ENCODE measurements at regions not wholly inside any gene's neighbourhood (a gene's known extent, or its start where the extent isn't known, plus 50 kb on each side); places are given as distances from the start of the nearest gene placed in this dataset.
"Not testable (repeated sequence)": the region's sequence is repeated elsewhere in the genome, so short reads cannot be mapped to it uniquely, and the experiment has no call there.

- no peak for DNase-seq (ENCODE audit: low spot score)
These were observed 72.7 kb upstream of the NALF2 start for GRCh38 chrX:69431420-69431819.

- no peak for DNase-seq (ENCODE audit: low spot score)
These were observed 73.3 kb upstream of the NALF2 start for GRCh38 chrX:69430785-69431184.

- DNase-seq (ENCODE audit: low spot score), result no peak
These were observed 74.6 kb upstream of the NALF2 start for GRCh38 chrX:69429339-69430015.

GRCh38 chrX:69428216-69428615 lies 75.9 kb upstream of the NALF2 start:
- DNase-seq (ENCODE audit: low spot score), result no peak

- no peak for DNase-seq (ENCODE audit: low spot score)
These were observed 79.2 kb upstream of the NALF2 start for GRCh38 chrX:69424910-69425309.

GRCh38 chrX:69424161-69424560 lies 80.0 kb upstream of the NALF2 start:
- no peak for DNase-seq (ENCODE audit: low spot score)

GRCh38 chrX:69422208-69422607 lies 81.9 kb upstream of the NALF2 start:
- not testable (repeated sequence) for DNase-seq (ENCODE audit: low spot score)

GRCh38 chrX:69415698-69416097 lies 88.4 kb upstream of the NALF2 start:
- no peak for DNase-seq (ENCODE audit: low spot score)

GRCh38 chrX:69412661-69413060 lies 91.5 kb upstream of the NALF2 start:
- DNase-seq (ENCODE audit: low spot score), result no peak

GRCh38 chrX:69398881-69399280 lies 105.2 kb upstream of the NALF2 start:
- no peak for DNase-seq (ENCODE audit: low spot score)

GRCh38 chrX:69396916-69397315 lies 107.2 kb upstream of the NALF2 start:
- no peak for DNase-seq (ENCODE audit: low spot score)

- no peak for DNase-seq (ENCODE audit: low spot score)
These were observed 108.8 kb upstream of the NALF2 start for GRCh38 chrX:69395306-69395705.

GRCh38 chrX:69389101-69389501 lies 115.0 kb upstream of the NALF2 start:
- DNase-seq (ENCODE audit: low spot score), result no peak

GRCh38 chrX:69388526-69388925 lies 115.6 kb upstream of the NALF2 start:
- DNase-seq (ENCODE audit: low spot score), result no peak

GRCh38 chrX:69387567-69388487 lies 116.3 kb upstream of the NALF2 start:
- no peak for DNase-seq (ENCODE audit: low spot score)

- no peak for DNase-seq (ENCODE audit: low spot score)
These were observed 117.4 kb upstream of the NALF2 start for GRCh38 chrX:69386681-69387080.

GRCh38 chrX:69379412-69379811 lies 124.7 kb upstream of the NALF2 start:
- DNase-seq (ENCODE audit: low spot score), result no peak

GRCh38 chrX:69374569-69374968 lies 129.6 kb upstream of the NALF2 start:
- no peak for DNase-seq (ENCODE audit: low spot score)

GRCh38 chrX:69372435-69372834 lies 131.7 kb upstream of the NALF2 start:
- DNase-seq (ENCODE audit: low spot score), result no peak

GRCh38 chrX:69371159-69371558 lies 133.0 kb upstream of the NALF2 start:
- no peak for DNase-seq (ENCODE audit: low spot score)

- peak; percentile 64 for DNase-seq (ENCODE audit: low spot score)
These were observed 134.1 kb upstream of the NALF2 start for GRCh38 chrX:69369999-69370398.

GRCh38 chrX:69366183-69366582 lies 137.9 kb upstream of the NALF2 start:
- no peak for DNase-seq (ENCODE audit: low spot score)

- DNase-seq (ENCODE audit: low spot score), result peak; percentile 65
These were observed 138.4 kb upstream of the NALF2 start for GRCh38 chrX:69365755-69366154.

All from mesenteric fat pad (tissue), 1 donor.